ENCODE measurements at regions not wholly inside any gene's neighbourhood (a gene's known extent, or its start where the extent isn't known, plus 50 kb on each side); places are given as distances from the start of the nearest gene placed in this dataset.

DNA sequence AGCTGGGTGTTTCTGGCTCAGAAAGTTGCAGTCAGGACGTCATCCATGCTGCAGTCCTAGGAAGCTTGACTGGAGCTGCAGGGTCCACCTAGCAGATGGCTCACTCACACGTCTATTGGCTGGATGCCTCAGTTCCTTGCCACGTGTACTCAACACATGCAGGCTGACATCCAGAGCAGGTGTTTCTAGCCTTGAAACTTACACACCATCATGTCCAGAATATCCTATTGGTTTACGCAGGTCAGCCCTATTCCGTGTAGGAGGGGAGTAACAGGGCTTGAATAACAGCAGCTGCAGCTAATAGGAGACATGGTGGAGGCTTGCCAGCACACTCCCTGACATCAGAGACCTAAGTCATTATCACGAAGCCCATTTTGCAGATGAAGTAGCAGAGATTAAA, 473.5 kb downstream of the ACTL7B start:
- H3K79me2 ChIP-seq (ENCODE audit: insufficient read depth, low read length): no peaks in the 10 kb centered on the region

More for the DNA sequence above, 473.5 kb downstream of the ACTL7B start:
- BruUV-seq (replicated peaks): no TSS peak
- intact Hi-C loops (cut with micrococcal nuclease): no loop called here
- RAD21 ChIA-PET (ENCODE audit: low non-redundant PET in 1 of 2, low total read pairs in 2 of 2, uncharacterized antibody in 2 of 2, unreplicated experiment in 2 of 2): no interaction called here
- DNase-seq (ENCODE audit: low read depth, low spot score) (no peak), ATAC-seq (no peak)
- H3K4me3 ChIP-seq (replicated peaks in 1 of 2; ENCODE audit: low read depth in 1 of 2, low read length in 2 of 2): no peak overlapping the region
- no peak overlapping the region for H3K9ac ChIP-seq (ENCODE audit: low read length)
- POLR2A ChIA-PET: no interaction called here
- CTCF ChIA-PET: no interaction called here
- no peaks in the 10 kb centered on the region for H3K27me3 ChIP-seq (ENCODE audit: insufficient read depth, low read length)
- no peaks in the 10 kb centered on the region for H3K4me1 ChIP-seq (ENCODE audit: control insufficient read depth in 1 of 2, insufficient read depth in 2 of 2, low read length in 2 of 2)
- H2AFZ ChIP-seq (ENCODE audit: low read depth, low read length, poor library complexity, severe bottlenecking): no peak overlapping the region
- no peaks in the 10 kb centered on the region for H3K9me2 ChIP-seq (ENCODE audit: insufficient read depth)
- H4K20me1 ChIP-seq (ENCODE audit: insufficient read depth): no peaks in the 10 kb centered on the region
- H3K27ac ChIP-seq (ENCODE audit: low read depth, low read length): no peak overlapping the region
- no peaks in the 10 kb centered on the region for H3K36me3 ChIP-seq (ENCODE audit: control insufficient read depth in 1 of 2, insufficient read depth in 2 of 2, low read length in 2 of 2)
- H3K9me3 ChIP-seq (ENCODE audit: control insufficient read depth in 1 of 2, insufficient read depth in 1 of 2, low read depth in 1 of 2, low read length in 2 of 2): no peaks in the 10 kb centered on the region
- TF ChIP-seq TCF7L2 (IDR thresholded peaks at IDR 0.05; ENCODE audit: borderline replicate concordance, extremely low read depth, insufficient read depth, insufficient read length) (no peak), FOSL1 (IDR thresholded peaks at IDR 0.05; ENCODE audit: low read depth) (no peak), POLR2A (IDR thresholded peaks at IDR 0.05; ENCODE audit: borderline replicate concordance, extremely low read depth, insufficient read depth, insufficient read length) (no peak), SP1 (IDR thresholded peaks at IDR 0.05; ENCODE audit: low read depth) (no peak), JUND (IDR thresholded peaks at IDR 0.05) (no peak), POLR2AphosphoS5 (IDR thresholded peaks at IDR 0.05; ENCODE audit: low read depth, low read length) (no peak), ATF3 (IDR thresholded peaks at IDR 0.05) (no peak), ZFX (IDR thresholded peaks at IDR 0.05) (no peak), EGR1 (IDR thresholded peaks at IDR 0.05; ENCODE audit: low read depth) (no peak), REST (IDR thresholded peaks at IDR 0.05; ENCODE audit: low read depth) (no peak), EZH2phosphoT487 (IDR thresholded peaks at IDR 0.05; ENCODE audit: borderline replicate concordance) (no peak), RAD21 (IDR thresholded peaks at IDR 0.05; ENCODE audit: low read depth) (no peak)
- TF ChIP-seq, protein P1, sequence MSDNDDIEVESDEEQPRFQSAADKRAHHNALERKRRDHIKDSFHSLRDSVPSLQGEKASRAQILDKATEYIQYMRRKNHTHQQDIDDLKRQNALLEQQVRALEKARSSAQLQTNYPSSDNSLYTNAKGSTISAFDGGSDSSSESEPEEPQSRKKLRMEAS (IDR thresholded peaks at IDR 0.05): no peak
- no peak overlapping the region for H3K4me2 ChIP-seq (ENCODE audit: low read length)

Measured in HCT116 (cell line).